ENCODE measurements at regions not wholly inside any gene's neighbourhood (a gene's known extent, or its start where the extent isn't known, plus 50 kb on each side); places are given as distances from the start of the nearest gene placed in this dataset.

- Histone ChIP-seq H3K27me3 (ENCODE audit: control insufficient read depth in 5 of 5, insufficient read depth in 4 of 5, low read length in 5 of 5) (no peaks in the 10 kb centered on the region), H3K9ac (ENCODE audit: low read length in 5 of 5) (no peak overlapping the region), H3K27ac (ENCODE audit: low read depth, low read length) (no peak overlapping the region), H3K36me3 (ENCODE audit: control insufficient read depth in 5 of 5, insufficient read depth in 5 of 5, low read length in 5 of 5) (no peaks in the 10 kb centered on the region), H3K4me3 (ENCODE audit: low read depth in 1 of 5, low read length in 5 of 5) (no peak overlapping the region), H3K9me3 (ENCODE audit: control insufficient read depth in 5 of 5, low read length in 5 of 5) (no peaks in the 10 kb centered on the region), H3K4me1 (ENCODE audit: control insufficient read depth in 5 of 5, insufficient read depth in 5 of 5, low read length in 5 of 5) (no peaks in the 10 kb centered on the region)
Measured at GRCh38 chr20:60354024-60354580, 395.9 kb downstream of the CDH26 start.

DNA sequence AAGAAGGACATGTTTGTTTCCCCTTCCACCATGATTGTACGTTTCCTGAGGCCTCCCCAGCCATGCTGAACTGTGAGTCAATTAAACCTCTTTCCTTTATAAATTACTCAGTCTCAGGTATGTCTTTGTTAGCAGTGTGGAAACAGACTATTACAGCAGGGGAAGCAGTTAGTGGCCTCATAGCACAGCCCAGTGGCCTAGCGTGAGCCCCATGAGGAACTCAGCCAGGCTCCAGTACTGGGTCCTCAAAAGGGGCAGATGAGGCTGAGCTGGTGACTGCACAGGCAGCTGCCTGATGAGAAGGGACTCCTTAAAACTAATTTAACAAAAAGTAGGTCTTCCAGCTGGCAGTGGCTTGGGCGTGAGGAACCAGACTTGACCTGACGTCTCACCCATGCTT lies 399.9 kb downstream of the CDH26 start:
- Histone ChIP-seq H3K4me3 (ENCODE audit: low read depth in 1 of 5, low read length in 5 of 5) (no peak overlapping the region), H3K36me3 (ENCODE audit: control insufficient read depth in 5 of 5, insufficient read depth in 5 of 5, low read length in 5 of 5) (no peaks in the 10 kb centered on the region), H3K9ac (ENCODE audit: low read length in 5 of 5) (no peak overlapping the region), H3K27me3 (ENCODE audit: control insufficient read depth in 5 of 5, insufficient read depth in 4 of 5, low read length in 5 of 5) (no peaks in the 10 kb centered on the region), H3K9me3 (ENCODE audit: control insufficient read depth in 5 of 5, low read length in 5 of 5) (no peaks in the 10 kb centered on the region), H3K4me1 (ENCODE audit: control insufficient read depth in 5 of 5, insufficient read depth in 5 of 5, low read length in 5 of 5) (no peaks in the 10 kb centered on the region), H3K27ac (ENCODE audit: low read depth, low read length) (no peak overlapping the region)

GRCh38 chr20:60359010-60359409 lies 400.8 kb downstream of the CDH26 start:
- H3K9me3 ChIP-seq (ENCODE audit: control insufficient read depth in 5 of 5, low read length in 5 of 5) = no peaks in the 10 kb centered on the region
- H3K36me3 ChIP-seq (ENCODE audit: control insufficient read depth in 5 of 5, insufficient read depth in 5 of 5, low read length in 5 of 5) = no peaks in the 10 kb centered on the region
- H3K27ac ChIP-seq (ENCODE audit: low read depth, low read length) = no peak overlapping the region
- no peak overlapping the region for H3K4me3 ChIP-seq (ENCODE audit: low read depth in 1 of 5, low read length in 5 of 5)
- peaks cover 0 to 4% (median 0%) of the 10 kb centered on the region in 5 donors for H3K27me3 ChIP-seq (ENCODE audit: control insufficient read depth in 5 of 5, insufficient read depth in 4 of 5, low read length in 5 of 5)
- H3K9ac ChIP-seq (ENCODE audit: low read length in 5 of 5) = no peak overlapping the region
- H3K4me1 ChIP-seq (ENCODE audit: control insufficient read depth in 5 of 5, insufficient read depth in 5 of 5, low read length in 5 of 5) = no peaks in the 10 kb centered on the region

DNA sequence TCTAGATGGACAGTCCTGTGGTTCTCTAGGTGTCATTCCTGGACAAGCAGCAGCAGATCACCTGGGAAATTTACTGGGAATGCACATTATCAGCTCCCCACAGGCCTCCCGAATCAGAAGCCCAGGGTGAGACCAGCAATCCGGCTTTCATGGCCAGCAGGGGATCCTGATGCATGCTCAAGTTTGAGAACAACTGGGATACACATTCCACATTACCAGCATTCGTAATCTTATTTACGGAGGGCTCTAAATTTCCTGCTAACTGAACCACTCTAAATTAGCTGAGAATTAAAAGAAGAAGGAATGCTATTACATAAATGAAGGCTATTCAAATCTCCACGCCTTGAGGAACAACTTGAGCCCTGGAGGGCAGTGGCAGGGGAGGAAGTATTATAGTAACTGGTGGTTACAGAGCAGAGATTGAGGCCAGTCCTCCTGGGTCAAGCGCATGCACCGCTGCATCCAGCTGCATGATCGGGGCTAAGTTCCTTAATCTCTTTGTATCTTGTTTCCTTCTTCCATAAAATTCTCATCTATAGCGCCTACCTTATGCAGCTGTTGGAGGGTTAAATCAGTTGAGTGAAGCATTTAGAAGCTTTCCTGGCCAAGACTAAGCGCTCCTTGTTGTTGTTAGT lies 403.7 kb downstream of the CDH26 start:
- no peak overlapping the region for H3K9ac ChIP-seq (ENCODE audit: low read length in 5 of 5)
- H3K4me3 ChIP-seq (ENCODE audit: low read depth in 1 of 5, low read length in 5 of 5) = no peak overlapping the region
- H3K4me1 ChIP-seq (ENCODE audit: control insufficient read depth in 5 of 5, insufficient read depth in 5 of 5, low read length in 5 of 5) = peaks cover 0 to 4% (median 0%) of the 10 kb centered on the region in 5 donors
- no peaks in the 10 kb centered on the region for H3K9me3 ChIP-seq (ENCODE audit: control insufficient read depth in 5 of 5, low read length in 5 of 5)
- H3K36me3 ChIP-seq (ENCODE audit: control insufficient read depth in 5 of 5, insufficient read depth in 5 of 5, low read length in 5 of 5) = no peaks in the 10 kb centered on the region
- peaks cover 0 to 10% (median 1%) of the 10 kb centered on the region in 5 donors for H3K27me3 ChIP-seq (ENCODE audit: control insufficient read depth in 5 of 5, insufficient read depth in 4 of 5, low read length in 5 of 5)
- no peak overlapping the region for H3K27ac ChIP-seq (ENCODE audit: low read depth, low read length)

GRCh38 chr20:60362531-60362930 lies 404.3 kb downstream of the CDH26 start:
- H3K27me3 ChIP-seq (ENCODE audit: control insufficient read depth in 5 of 5, insufficient read depth in 4 of 5, low read length in 5 of 5) = peaks cover 0 to 10% (median 3%) of the 10 kb centered on the region in 5 donors
- no peak overlapping the region for H3K4me3 ChIP-seq (ENCODE audit: low read depth in 1 of 5, low read length in 5 of 5)
- peaks cover 0 to 4% (median 0%) of the 10 kb centered on the region in 5 donors for H3K4me1 ChIP-seq (ENCODE audit: control insufficient read depth in 5 of 5, insufficient read depth in 5 of 5, low read length in 5 of 5)
- no peak overlapping the region for H3K9ac ChIP-seq (ENCODE audit: low read length in 5 of 5)
- H3K9me3 ChIP-seq (ENCODE audit: control insufficient read depth in 5 of 5, low read length in 5 of 5) = no peaks in the 10 kb centered on the region
- H3K27ac ChIP-seq (ENCODE audit: low read depth, low read length) = no peak overlapping the region
- H3K36me3 ChIP-seq (ENCODE audit: control insufficient read depth in 5 of 5, insufficient read depth in 5 of 5, low read length in 5 of 5) = no peaks in the 10 kb centered on the region

DNA sequence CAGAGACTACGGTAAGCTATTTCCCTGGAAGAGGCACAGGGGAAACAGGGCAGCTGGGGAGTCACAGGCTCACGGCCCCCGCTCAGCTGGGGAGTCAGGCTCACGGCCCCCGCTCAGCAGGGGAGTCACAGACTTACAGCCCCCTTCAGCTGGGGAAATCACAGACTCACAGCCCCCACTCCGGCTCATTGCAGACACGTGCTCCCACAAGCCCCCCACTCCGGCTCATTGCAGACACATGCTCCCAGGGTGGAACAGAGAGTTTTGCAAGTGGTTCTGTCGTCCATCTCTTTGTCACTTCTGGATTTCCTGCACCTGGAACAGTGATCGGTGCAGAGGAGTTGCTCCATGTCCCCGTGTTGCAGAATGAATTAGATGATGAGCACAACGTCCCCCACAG lies 405.5 kb downstream of the CDH26 start:
- Histone ChIP-seq H3K36me3 (ENCODE audit: control insufficient read depth in 5 of 5, insufficient read depth in 5 of 5, low read length in 5 of 5) (no peaks in the 10 kb centered on the region), H3K9me3 (ENCODE audit: control insufficient read depth in 5 of 5, low read length in 5 of 5) (no peaks in the 10 kb centered on the region), H3K4me3 (ENCODE audit: low read depth in 1 of 5, low read length in 5 of 5) (no peak overlapping the region), H3K27me3 (ENCODE audit: control insufficient read depth in 5 of 5, insufficient read depth in 4 of 5, low read length in 5 of 5) (peaks cover 0 to 10% (median 3%) of the 10 kb centered on the region in 5 donors), H3K27ac (ENCODE audit: low read depth, low read length) (no peak overlapping the region), H3K9ac (ENCODE audit: low read length in 5 of 5) (no peak overlapping the region), H3K4me1 (ENCODE audit: control insufficient read depth in 5 of 5, insufficient read depth in 5 of 5, low read length in 5 of 5) (peaks cover 0 to 4% (median 0%) of the 10 kb centered on the region in 5 donors)

DNA sequence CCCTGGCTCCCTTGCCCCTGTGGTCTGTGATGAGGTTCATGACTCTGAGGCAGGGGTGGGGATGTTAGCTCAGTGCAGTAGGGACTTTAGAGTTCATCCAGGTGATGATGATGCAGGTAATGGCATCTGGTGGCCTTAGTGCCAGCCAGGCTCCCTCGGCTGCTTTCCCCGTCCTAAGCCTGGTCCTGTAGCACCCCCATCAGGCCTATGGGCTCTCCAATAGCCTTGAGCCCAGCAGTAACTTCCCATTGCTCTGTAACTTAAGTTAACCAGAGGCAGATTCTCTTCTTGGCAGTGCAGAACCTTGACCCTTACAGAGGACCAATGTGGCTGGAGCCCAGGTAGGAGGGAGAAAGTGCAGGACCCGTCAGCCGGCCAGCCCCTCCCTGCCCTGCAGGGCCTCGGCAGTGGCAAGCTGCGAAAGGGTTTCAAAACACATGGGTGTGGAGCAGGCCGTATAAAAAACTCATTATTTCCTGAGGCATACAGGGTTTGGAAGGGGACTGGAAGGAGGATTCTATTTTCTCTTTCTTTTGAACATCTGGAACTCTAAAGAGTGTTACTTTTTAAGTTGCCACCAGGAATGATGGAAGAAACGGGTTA lies 406.9 kb downstream of the CDH26 start:
- H3K4me1 ChIP-seq (ENCODE audit: control insufficient read depth in 5 of 5, insufficient read depth in 5 of 5, low read length in 5 of 5) = peaks cover 0 to 4% (median 0%) of the 10 kb centered on the region in 5 donors
- H3K27ac ChIP-seq (ENCODE audit: low read depth, low read length) = no peak overlapping the region
- H3K9ac ChIP-seq (ENCODE audit: low read length in 5 of 5) = no peak overlapping the region
- peaks cover 0 to 10% (median 3%) of the 10 kb centered on the region in 5 donors for H3K27me3 ChIP-seq (ENCODE audit: control insufficient read depth in 5 of 5, insufficient read depth in 4 of 5, low read length in 5 of 5)
- no peaks in the 10 kb centered on the region for H3K36me3 ChIP-seq (ENCODE audit: control insufficient read depth in 5 of 5, insufficient read depth in 5 of 5, low read length in 5 of 5)
- no peak overlapping the region for H3K4me3 ChIP-seq (ENCODE audit: low read depth in 1 of 5, low read length in 5 of 5)
- no peaks in the 10 kb centered on the region for H3K9me3 ChIP-seq (ENCODE audit: control insufficient read depth in 5 of 5, low read length in 5 of 5)

- no peak overlapping the region for H3K9ac ChIP-seq (ENCODE audit: low read length in 5 of 5)
- H3K9me3 ChIP-seq (ENCODE audit: control insufficient read depth in 5 of 5, low read length in 5 of 5) = no peaks in the 10 kb centered on the region
- H3K4me1 ChIP-seq (ENCODE audit: control insufficient read depth in 5 of 5, insufficient read depth in 5 of 5, low read length in 5 of 5) = peaks cover 0 to 4% (median 0%) of the 10 kb centered on the region in 5 donors
- no peaks in the 10 kb centered on the region for H3K36me3 ChIP-seq (ENCODE audit: control insufficient read depth in 5 of 5, insufficient read depth in 5 of 5, low read length in 5 of 5)
- no peak overlapping the region for H3K4me3 ChIP-seq (ENCODE audit: low read depth in 1 of 5, low read length in 5 of 5)
- no peak overlapping the region for H3K27ac ChIP-seq (ENCODE audit: low read depth, low read length)
- H3K27me3 ChIP-seq (ENCODE audit: control insufficient read depth in 5 of 5, insufficient read depth in 4 of 5, low read length in 5 of 5) = peaks cover 0 to 10% (median 3%) of the 10 kb centered on the region in 5 donors
Measured at GRCh38 chr20:60365882-60366281, 407.7 kb downstream of the CDH26 start.

DNA sequence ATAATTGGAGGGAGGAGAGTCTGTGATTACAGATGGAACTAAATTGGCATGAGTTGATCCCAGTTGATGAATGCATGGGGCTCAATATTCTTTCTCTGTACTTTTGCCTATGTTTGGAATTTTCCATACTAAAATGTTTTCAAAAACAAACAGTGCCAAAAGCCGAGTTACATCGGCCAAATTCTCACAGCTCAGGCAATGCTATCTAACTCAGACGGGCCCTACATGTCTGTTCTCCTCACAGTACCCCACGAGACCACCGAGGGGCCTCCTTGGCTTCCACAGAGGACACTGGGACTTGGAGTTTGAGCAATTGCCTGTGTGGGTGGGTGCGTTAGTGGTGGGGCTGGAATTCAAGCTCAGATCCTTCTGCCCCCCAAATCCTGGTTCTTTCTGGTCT lies 413.2 kb downstream of the CDH26 start:
- H3K4me3 ChIP-seq (ENCODE audit: low read depth in 1 of 5, low read length in 5 of 5) = no peak overlapping the region
- no peak overlapping the region for H3K27ac ChIP-seq (ENCODE audit: low read depth, low read length)
- no peak overlapping the region for H3K9ac ChIP-seq (ENCODE audit: low read length in 5 of 5)
- no peaks in the 10 kb centered on the region for H3K9me3 ChIP-seq (ENCODE audit: control insufficient read depth in 5 of 5, low read length in 5 of 5)
- H3K36me3 ChIP-seq (ENCODE audit: control insufficient read depth in 5 of 5, insufficient read depth in 5 of 5, low read length in 5 of 5) = no peaks in the 10 kb centered on the region
- peaks cover 0 to 6% (median 4%) of the 10 kb centered on the region in 5 donors for H3K27me3 ChIP-seq (ENCODE audit: control insufficient read depth in 5 of 5, insufficient read depth in 4 of 5, low read length in 5 of 5)
- no peaks in the 10 kb centered on the region for H3K4me1 ChIP-seq (ENCODE audit: control insufficient read depth in 5 of 5, insufficient read depth in 5 of 5, low read length in 5 of 5)

DNA sequence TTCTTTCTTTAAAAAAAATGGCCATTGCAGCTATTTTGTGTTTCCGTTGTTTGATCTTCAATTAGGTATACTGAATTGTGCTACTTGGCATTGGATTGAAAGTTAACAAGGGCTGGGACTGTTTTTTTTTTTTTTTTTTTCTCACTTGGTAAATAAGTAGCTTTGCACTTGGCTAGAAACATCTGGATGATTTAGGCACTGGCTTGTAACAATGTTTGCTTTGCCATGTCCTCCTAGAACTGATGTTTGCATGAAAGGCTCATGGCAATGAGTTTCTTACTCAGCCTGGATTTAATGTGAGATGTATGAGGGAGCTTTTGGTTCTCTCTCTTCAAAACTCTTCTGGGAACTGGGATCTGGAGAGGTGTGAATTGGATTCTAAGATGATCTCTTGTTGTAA lies 414.1 kb downstream of the CDH26 start:
- Histone ChIP-seq H3K27ac (ENCODE audit: low read depth, low read length) (no peak overlapping the region), H3K36me3 (ENCODE audit: control insufficient read depth in 5 of 5, insufficient read depth in 5 of 5, low read length in 5 of 5) (no peaks in the 10 kb centered on the region), H3K9me3 (ENCODE audit: control insufficient read depth in 5 of 5, low read length in 5 of 5) (no peaks in the 10 kb centered on the region), H3K4me1 (ENCODE audit: control insufficient read depth in 5 of 5, insufficient read depth in 5 of 5, low read length in 5 of 5) (no peaks in the 10 kb centered on the region), H3K27me3 (ENCODE audit: control insufficient read depth in 5 of 5, insufficient read depth in 4 of 5, low read length in 5 of 5) (peaks cover 0 to 6% (median 4%) of the 10 kb centered on the region in 5 donors), H3K4me3 (ENCODE audit: low read depth in 1 of 5, low read length in 5 of 5) (no peak overlapping the region), H3K9ac (ENCODE audit: low read length in 5 of 5) (no peak overlapping the region)
